ENCODE measurements at regions not wholly inside any gene's neighbourhood (a gene's known extent, or its start where the extent isn't known, plus 50 kb on each side); places are given as distances from the start of the nearest gene placed in this dataset.
"Not testable (repeated sequence)": the region's sequence is repeated elsewhere in the genome, so short reads cannot be mapped to it uniquely, and the experiment has no call there.

- TF ChIP-seq POLR2A (IDR thresholded peaks at IDR 0.05); CTCF (IDR thresholded peaks at IDR 0.05 in 8 of 11, conservative IDR thresholded peaks at IDR 0.05 in 3 of 11): not testable (repeated sequence)
Measured at GRCh38 chr6:167693478-167693877, 133.2 kb upstream of the AFDN start.
